HepG2 (cell line): ENCODE measurements at regions not wholly inside any gene's neighbourhood (a gene's known extent, or its start where the extent isn't known, plus 50 kb on each side); places are given as distances from the start of the nearest gene placed in this dataset.
A peak's percentile ranks its signal among the peaks of the same experiment; 100 is the strongest.

Experiments used
- ATAC-seq: fragments of 200-7000 bp; cut with Tn5 transposase; 3 replicates; pipeline ENCODE4 v1.9.1; 2020; ENCODE audit warnings: mild to moderate bottlenecking, moderate library complexity
- BruUV-seq: library from RNA; stranded (reverse); fragments of 400-500 nt; replicated peaks from 2 replicates; lab custom pipeline; 2021; lab: Mats Ljungman, UMichigan
- CTCF ChIA-PET: fragments of 300-600 bp; formaldehyde crosslinking; extraction: SDS; loops from one replicate; lab custom pipeline; 2021; ENCODE audit warnings: low total read pairs, inconsistent platforms, low intra/inter-chr PET ratio; lab: Yijun Ruan, JAX
- POLR2A ChIA-PET: fragments of 350-600 bp; sonication (Branson Sonifier 250); formaldehyde crosslinking; loops from one replicate; lab custom pipeline; 2020; ENCODE audit warnings: antibody characterized with exemption, inconsistent platforms; lab: Yijun Ruan, JAX
- DNase-seq: peaks from one replicate; pipeline ENCODE4 v3.0.0-alpha.2; 2015; ENCODE audit warnings: low spot score
- FAIRE-seq: peaks from 3 replicates; lab custom pipeline; 2011; peaks lifted over from hg19 to GRCh38; lab: Jason Lieb, UNC
- H2AFZ ChIP-seq: one replicate; pipeline ENCODE4 v1.6.1; 2011; ENCODE audit warnings: low read length, inconsistent platforms
- H3K27ac ChIP-seq: fragments of 300-600 bp; 3 replicates; pipeline ENCODE4 v1.8.0; 2011; ENCODE audit warnings: mixed run types, mild to moderate bottlenecking, mixed read lengths, low read length, inconsistent platforms; ENCODE audit not compliant: insufficient read depth; ENCODE audit errors: extremely low read length
- H3K27me3 ChIP-seq, 2 experiments: fragments of 200-600 bp in 1 of 2; 2 replicates in 1 of 2; 3 replicates in 1 of 2; pipeline versions ENCODE4 v1.6.0 to v1.8.0; 2011; ENCODE audit warnings: low read length in 2 of 2, mild to moderate bottlenecking in 2 of 2, moderate library complexity in 2 of 2, inconsistent platforms in 1 of 2; ENCODE audit not compliant: insufficient read depth in 2 of 2, control insufficient read depth in 1 of 2
- H3K36me3 ChIP-seq, 2 experiments: fragments of 200-600 bp in 1 of 2; replicated peaks in 1 of 2; 2 replicates in 1 of 2; 3 replicates in 1 of 2; pipeline versions ENCODE4 v1.5.1 to v1.8.0; 2011; ENCODE audit warnings: low read length in 2 of 2, inconsistent platforms in 1 of 2; ENCODE audit not compliant: insufficient read depth in 2 of 2, control insufficient read depth in 1 of 2
- H3K4me1 ChIP-seq: 2 replicates; pipeline ENCODE4 v1.5.1; 2012; ENCODE audit warnings: low read length, inconsistent platforms; ENCODE audit not compliant: insufficient read depth
- H3K4me2 ChIP-seq: 2 replicates; pipeline ENCODE4 v1.6.0; 2011; ENCODE audit warnings: low read depth, low read length, inconsistent platforms
- H3K4me3 ChIP-seq, 3 experiments: fragments of 200-600 bp in 1 of 3; sonication (generic), shearing (Covaris generic) in 1 of 3; replicated peaks in 1 of 3; 2 replicates each; pipeline ENCODE4 v1.5.1; 2011 to 2016; ENCODE audit warnings: low read length in 3 of 3, inconsistent platforms in 2 of 3, low read depth in 2 of 3, mild to moderate bottlenecking in 2 of 3, control low read depth in 1 of 3, mixed read lengths in 1 of 3; ENCODE audit not compliant: insufficient read depth in 1 of 3
- H3K79me2 ChIP-seq: one replicate; pipeline ENCODE4 v1.6.1; 2011; ENCODE audit warnings: low read length, inconsistent platforms; ENCODE audit not compliant: insufficient read depth
- H3K9ac ChIP-seq: 2 replicates; pipeline ENCODE4 v1.6.0; 2011; ENCODE audit warnings: mild to moderate bottlenecking, low read depth, low read length, inconsistent platforms; ENCODE audit not compliant: insufficient read depth
- H3K9me3 ChIP-seq: 2 replicates; pipeline ENCODE4 v1.5.1; 2012; ENCODE audit warnings: mild to moderate bottlenecking, low read length
- H4K20me1 ChIP-seq: 2 replicates; pipeline ENCODE4 v1.6.0; 2011; ENCODE audit warnings: inconsistent platforms, mild to moderate bottlenecking, low read length, moderate library complexity; ENCODE audit not compliant: insufficient read depth
- ASH2L ChIP-seq: fragments of 300-600, 200-600 bp; sonication (generic); IDR thresholded peaks from 2 replicates; pipeline ENCODE4 v1.7.0; 2017; ENCODE audit warnings: low read depth, mild to moderate bottlenecking, moderate library complexity, mixed read lengths, low read length; ENCODE audit not compliant: insufficient read length
- CC2D1A ChIP-seq: sonication (generic); formaldehyde crosslinking; IDR thresholded peaks from 2 replicates; pipeline ENCODE4 v1.8.1; 2023; ENCODE audit warnings: mild to moderate bottlenecking, missing genetic modification reagents
- ELF3 ChIP-seq: IDR thresholded peaks from 2 replicates; pipeline ENCODE4 v1.6.1; 2016; ENCODE audit warnings: missing genetic modification reagents, missing compliant biosample characterization
- HES4 ChIP-seq: sonication (generic); formaldehyde crosslinking; IDR thresholded peaks from 2 replicates; pipeline ENCODE4 v1.9.0; 2021; ENCODE audit warnings: mild to moderate bottlenecking, missing genetic modification reagents, borderline replicate concordance
- IKZF1 ChIP-seq: fragments of 450-650 bp; IDR thresholded peaks from 2 replicates; pipeline ENCODE4 v1.7.1; 2016
- NFE2L2 ChIP-seq: fragments of 150-350 bp; IDR thresholded peaks from 2 replicates; pipeline ENCODE4 v1.6.1; 2014; ENCODE audit warnings: low read length
- RXRB ChIP-seq: IDR thresholded peaks from 2 replicates; pipeline ENCODE4 v1.6.1; 2016; ENCODE audit warnings: borderline replicate concordance, missing genetic modification reagents, missing compliant biosample characterization
- SATB2 ChIP-seq: sonication (generic); formaldehyde crosslinking; IDR thresholded peaks from 2 replicates; pipeline ENCODE4 v1.5.0; 2020; ENCODE audit warnings: missing genetic modification reagents
- SMAD3 ChIP-seq: sonication (generic); formaldehyde crosslinking; IDR thresholded peaks from 2 replicates; pipeline ENCODE4 v1.4.0; 2020; ENCODE audit warnings: missing genetic modification reagents
- YEATS4 ChIP-seq: sonication (generic); formaldehyde crosslinking; IDR thresholded peaks from 2 replicates; pipeline ENCODE4 v1.4.0; 2020; ENCODE audit warnings: missing genetic modification reagents, borderline replicate concordance
- ZNF225 ChIP-seq: sonication (generic); formaldehyde crosslinking; IDR thresholded peaks from 2 replicates; pipeline ENCODE4 v1.4.0; 2020; ENCODE audit warnings: mild to moderate bottlenecking, missing genetic modification reagents
- ZNF501 ChIP-seq: sonication (generic); formaldehyde crosslinking; IDR thresholded peaks from 2 replicates; pipeline ENCODE4 v1.5.1; 2020; ENCODE audit warnings: mild to moderate bottlenecking, moderate library complexity, missing genetic modification reagents
- ZNF772 ChIP-seq: sonication (generic); formaldehyde crosslinking; IDR thresholded peaks from 2 replicates; pipeline ENCODE4 v1.5.0; 2020; ENCODE audit warnings: mild to moderate bottlenecking, missing genetic modification reagents
- ZSCAN22 ChIP-seq: sonication (generic); formaldehyde crosslinking; IDR thresholded peaks from 2 replicates; pipeline ENCODE4 v1.4.0; 2020; ENCODE audit warnings: mild to moderate bottlenecking, missing genetic modification reagents
- WGBS: methylation state at CpG from one replicate; pipeline ENCODE4 v1.1.6; 2017; ENCODE audit warnings: low lambda C conversion rate; 5-methylcytosine and 5-hydroxymethylcytosine counted together
- in situ Hi-C: cut with HindIII; loops from 2 replicates; pipeline ENCODE4 v1.10.0; 2017; ENCODE audit warnings: low pct_unique_long_range_greater_than_20kb; ENCODE audit not compliant: extremely low pct_ligation_motif_present
- intact Hi-C: fragments of 100-400 bp; cut with micrococcal nuclease; formaldehyde crosslinking; loops from one replicate; pipeline ENCODE4 v1.10.0; 2022; ENCODE audit not compliant: unreplicated experiment
- TF ChIP-seq, protein P1 (sequence below): sonication (generic); formaldehyde crosslinking; IDR thresholded peaks from 2 replicates; pipeline ENCODE4 v1.4.0; 2020; ENCODE audit warnings: missing genetic modification reagents
- TF ChIP-seq, protein P2 (sequence below): sonication (generic); formaldehyde crosslinking; IDR thresholded peaks from 2 replicates; pipeline ENCODE4 v1.5.0; 2020; ENCODE audit warnings: mild to moderate bottlenecking, missing genetic modification reagents

- POLR2A ChIA-PET, result no interaction called here
- H3K27me3 ChIP-seq, result no peaks in the 10 kb centered on the region
- FAIRE-seq, result no peak
- CTCF ChIA-PET, result no interaction called here
- no peak overlapping the region for H3K9ac ChIP-seq
- DNase-seq, result no peak
- peaks cover 21% of the 10 kb centered on the region for H3K9me3 ChIP-seq
- H4K20me1 ChIP-seq, result no peaks in the 10 kb centered on the region
- no peaks in the 10 kb centered on the region for H3K79me2 ChIP-seq
- no peak overlapping the region for H3K27ac ChIP-seq
- no peaks in the 10 kb centered on the region for H3K4me1 ChIP-seq
- H2AFZ ChIP-seq, result no peak overlapping the region
- in situ Hi-C loops, result no loop called here
- no peak overlapping the region for H3K4me3 ChIP-seq
- H3K36me3 ChIP-seq, result no peaks in the 10 kb centered on the region
- TF ChIP-seq RXRB (CRISPR knock-in tag) (no peak), NFE2L2 (peak; percentile 14; the same call in 1 of the 2 replicates)
- intact Hi-C loops, result no loop called here
- H3K4me2 ChIP-seq, result no peak overlapping the region
- no peak for ATAC-seq
- BruUV-seq, result no TSS peak
- 3% methylated on average over 2 of the region's 2 CpGs for WGBS
These were observed 630.8 kb downstream of the RERGL start for GRCh38 chr12:17459214-17459613.

DNA sequence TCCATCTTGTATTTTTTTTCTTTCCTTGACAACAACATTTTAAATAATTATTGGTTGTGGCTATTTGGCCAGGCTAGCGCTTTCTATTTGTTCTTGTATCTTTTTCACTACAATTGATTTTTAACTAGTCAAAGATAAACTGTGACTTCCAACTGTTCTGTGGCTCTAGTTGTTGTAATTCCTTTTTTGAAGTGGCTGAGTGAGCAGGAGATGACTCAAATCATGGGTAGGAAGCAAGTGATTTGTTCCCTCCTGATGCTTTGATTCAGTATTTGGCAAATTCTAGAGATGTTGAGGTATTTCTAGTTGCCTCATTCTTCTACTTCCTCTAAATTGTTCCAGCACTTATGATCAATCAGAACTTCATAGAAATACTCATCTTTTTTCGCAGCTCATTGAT lies 633.5 kb downstream of the RERGL start:
- no peak overlapping the region for H3K27ac ChIP-seq
- in situ Hi-C loops (no loop called here), intact Hi-C loops (no loop called here)
- H3K4me3 ChIP-seq, result no peak overlapping the region
- H3K36me3 ChIP-seq, result no peaks in the 10 kb centered on the region
- no peaks in the 10 kb centered on the region for H3K27me3 ChIP-seq
- DNase-seq, result no peak
- no peak overlapping the region for H2AFZ ChIP-seq
- H3K4me2 ChIP-seq, result no peak overlapping the region
- ATAC-seq, result no peak
- ChIA-PET CTCF (no interaction called here), POLR2A (no interaction called here)
- H3K79me2 ChIP-seq, result no peaks in the 10 kb centered on the region
- H3K4me1 ChIP-seq, result no peaks in the 10 kb centered on the region
- no peak overlapping the region for H3K9ac ChIP-seq
- WGBS, result 3% methylated on average over 2 of the region's 2 CpGs
- H4K20me1 ChIP-seq, result no peaks in the 10 kb centered on the region
- H3K9me3 ChIP-seq, result peaks cover 17% of the 10 kb centered on the region
- BruUV-seq, result no TSS peak
- no peak for FAIRE-seq
- TF ChIP-seq ZNF772 (no peak), ZNF225 (no peak), YEATS4 (no peak), SATB2 (CRISPR knock-in tag) (no peak), CC2D1A (CRISPR knock-in tag) (no peak), ELF3 (no peak), ASH2L (no peak), ZSCAN22 (CRISPR knock-in tag) (no peak), SMAD3 (CRISPR knock-in tag) (no peak), HES4 (CRISPR knock-in tag) (no peak), IKZF1 (no peak), ZNF501 (CRISPR knock-in tag) (no peak), RXRB (CRISPR knock-in tag) (no peak)
- TF ChIP-seq, protein P1, sequence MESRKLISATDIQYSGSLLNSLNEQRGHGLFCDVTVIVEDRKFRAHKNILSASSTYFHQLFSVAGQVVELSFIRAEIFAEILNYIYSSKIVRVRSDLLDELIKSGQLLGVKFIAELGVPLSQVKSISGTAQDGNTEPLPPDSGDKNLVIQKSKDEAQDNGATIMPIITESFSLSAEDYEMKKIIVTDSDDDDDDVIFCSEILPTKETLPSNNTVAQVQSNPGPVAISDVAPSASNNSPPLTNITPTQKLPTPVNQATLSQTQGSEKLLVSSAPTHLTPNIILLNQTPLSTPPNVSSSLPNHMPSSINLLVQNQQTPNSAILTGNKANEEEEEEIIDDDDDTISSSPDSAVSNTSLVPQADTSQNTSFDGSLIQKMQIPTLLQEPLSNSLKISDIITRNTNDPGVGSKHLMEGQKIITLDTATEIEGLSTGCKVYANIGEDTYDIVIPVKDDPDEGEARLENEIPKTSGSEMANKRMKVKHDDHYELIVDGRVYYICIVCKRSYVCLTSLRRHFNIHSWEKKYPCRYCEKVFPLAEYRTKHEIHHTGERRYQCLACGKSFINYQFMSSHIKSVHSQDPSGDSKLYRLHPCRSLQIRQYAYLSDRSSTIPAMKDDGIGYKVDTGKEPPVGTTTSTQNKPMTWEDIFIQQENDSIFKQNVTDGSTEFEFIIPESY, result no peak
- TF ChIP-seq, protein P2, sequence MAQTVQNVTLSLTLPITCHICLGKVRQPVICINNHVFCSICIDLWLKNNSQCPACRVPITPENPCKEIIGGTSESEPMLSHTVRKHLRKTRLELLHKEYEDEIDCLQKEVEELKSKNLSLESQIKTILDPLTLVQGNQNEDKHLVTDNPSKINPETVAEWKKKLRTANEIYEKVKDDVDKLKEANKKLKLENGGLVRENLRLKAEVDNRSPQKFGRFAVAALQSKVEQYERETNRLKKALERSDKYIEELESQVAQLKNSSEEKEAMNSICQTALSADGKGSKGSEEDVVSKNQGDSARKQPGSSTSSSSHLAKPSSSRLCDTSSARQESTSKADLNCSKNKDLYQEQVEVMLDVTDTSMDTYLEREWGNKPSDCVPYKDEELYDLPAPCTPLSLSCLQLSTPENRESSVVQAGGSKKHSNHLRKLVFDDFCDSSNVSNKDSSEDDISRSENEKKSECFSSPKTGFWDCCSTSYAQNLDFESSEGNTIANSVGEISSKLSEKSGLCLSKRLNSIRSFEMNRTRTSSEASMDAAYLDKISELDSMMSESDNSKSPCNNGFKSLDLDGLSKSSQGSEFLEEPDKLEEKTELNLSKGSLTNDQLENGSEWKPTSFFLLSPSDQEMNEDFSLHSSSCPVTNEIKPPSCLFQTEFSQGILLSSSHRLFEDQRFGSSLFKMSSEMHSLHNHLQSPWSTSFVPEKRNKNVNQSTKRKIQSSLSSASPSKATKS (CRISPR knock-in tag), result no peak
